ENCODE measurements at regions not wholly inside any gene's neighbourhood (a gene's known extent, or its start where the extent isn't known, plus 50 kb on each side); places are given as distances from the start of the nearest gene placed in this dataset.

DNA sequence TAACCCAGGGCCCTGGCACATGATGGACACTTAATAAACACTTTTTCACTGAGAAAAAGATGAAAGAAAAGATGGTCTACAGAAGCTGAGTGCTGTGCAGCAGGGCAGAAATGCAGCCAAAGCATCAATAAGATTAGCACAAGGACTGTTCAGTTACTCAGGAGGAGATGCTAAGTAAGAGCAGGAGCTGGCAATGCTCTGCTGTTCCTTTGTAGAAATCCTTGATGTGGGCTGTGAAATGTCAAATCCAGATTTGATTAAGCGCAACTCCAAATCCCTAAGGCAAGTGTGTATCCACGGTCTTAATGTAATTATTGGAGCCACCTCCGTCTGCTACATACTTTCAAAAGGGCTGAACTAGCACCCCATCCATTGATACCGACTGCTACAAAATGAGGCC lies 151.8 kb upstream of the BTG1 start:
- H3K9me3 ChIP-seq, result no peaks in the 10 kb centered on the region
- H3K36me3 ChIP-seq, result no peaks in the 10 kb centered on the region
- H3K27ac ChIP-seq, result no peak overlapping the region
- intact Hi-C loops (cut with DNase I; ENCODE audit: low total_unique reads), result no loop called here
- no peaks in the 10 kb centered on the region for H3K27me3 ChIP-seq
- no peak for DNase-seq
- TF ChIP-seq CTCF (IDR thresholded peaks at IDR 0.05), result no peak
- H3K4me3 ChIP-seq, result no peak overlapping the region
- no peaks in the 10 kb centered on the region for H3K4me1 ChIP-seq

DNA sequence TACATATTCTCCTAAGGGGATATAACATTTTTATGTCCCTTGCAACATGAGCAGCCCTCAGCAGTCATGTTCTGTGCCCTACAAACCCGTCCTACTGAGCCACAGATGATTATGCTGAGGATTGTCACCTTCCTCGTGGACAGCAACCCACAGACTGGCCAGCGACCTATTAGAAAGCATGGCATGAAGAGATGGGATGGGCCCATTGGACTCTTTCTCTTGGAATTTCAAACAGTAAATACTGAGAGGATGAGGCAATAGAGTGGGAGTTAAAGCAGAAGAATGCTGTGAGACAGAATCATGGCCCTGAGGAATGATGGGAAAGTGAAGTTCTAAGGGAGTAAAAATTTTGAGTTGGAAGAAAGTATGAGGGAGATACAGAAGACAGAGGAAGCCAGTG lies 149.9 kb upstream of the BTG1 start:
- H3K9me3 ChIP-seq, result no peaks in the 10 kb centered on the region
- H3K4me1 ChIP-seq, result no peaks in the 10 kb centered on the region
- no peak for DNase-seq
- TF ChIP-seq CTCF (IDR thresholded peaks at IDR 0.05), result no peak
- no peak overlapping the region for H3K27ac ChIP-seq
- H3K36me3 ChIP-seq, result no peaks in the 10 kb centered on the region
- no peak overlapping the region for H3K4me3 ChIP-seq
- H3K27me3 ChIP-seq, result no peaks in the 10 kb centered on the region
- intact Hi-C loops (cut with DNase I; ENCODE audit: low total_unique reads), result no loop called here

DNA sequence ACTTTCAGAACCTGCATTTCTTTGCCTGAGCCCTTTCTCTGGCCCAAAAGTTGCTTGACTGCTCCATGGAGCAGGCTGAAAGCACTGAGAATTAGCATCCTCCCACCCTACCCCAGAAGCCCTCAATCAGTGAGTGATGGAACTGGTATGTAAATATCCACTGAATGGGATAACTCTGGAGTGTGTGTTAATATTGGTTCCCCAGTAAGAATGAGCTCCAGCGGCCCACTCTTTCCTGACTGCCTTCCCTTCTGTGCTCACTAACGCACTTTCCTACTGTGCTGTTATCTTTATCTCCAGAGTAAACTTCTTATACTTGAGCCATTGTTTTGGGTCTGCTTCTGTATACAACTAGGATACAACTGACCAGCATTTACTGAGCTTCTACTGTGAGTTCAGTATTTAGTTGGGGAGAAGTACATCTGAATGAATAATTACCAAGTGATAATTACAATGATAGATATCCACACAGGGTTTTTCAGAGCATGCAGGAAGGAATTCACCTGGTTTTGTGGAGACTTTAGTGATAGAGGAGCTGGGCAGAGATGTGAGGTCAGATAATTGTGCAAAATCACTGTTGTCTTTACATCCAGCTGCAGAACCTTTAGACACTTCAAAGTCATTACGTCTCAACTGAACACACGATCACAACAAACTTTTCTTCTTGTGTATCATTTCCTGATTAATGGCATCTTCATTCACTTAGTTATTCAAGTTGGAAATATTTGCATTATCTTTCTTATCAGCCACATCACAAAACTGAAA lies 149.2 kb upstream of the BTG1 start:
- no peak overlapping the region for H3K27ac ChIP-seq
- H3K9me3 ChIP-seq, result no peaks in the 10 kb centered on the region
- no peaks in the 10 kb centered on the region for H3K36me3 ChIP-seq
- H3K4me1 ChIP-seq, result no peaks in the 10 kb centered on the region
- no peaks in the 10 kb centered on the region for H3K27me3 ChIP-seq
- intact Hi-C loops (cut with DNase I; ENCODE audit: low total_unique reads), result no loop called here
- no peak for TF ChIP-seq CTCF (IDR thresholded peaks at IDR 0.05)
- no peak for DNase-seq
- H3K4me3 ChIP-seq, result no peak overlapping the region

GRCh38 chr12:92292016-92292415 lies 146.4 kb upstream of the BTG1 start:
- intact Hi-C loops (cut with DNase I; ENCODE audit: low total_unique reads), result no loop called here
- H3K4me3 ChIP-seq, result no peak overlapping the region
- DNase-seq, result no peak
- no peak for TF ChIP-seq CTCF (IDR thresholded peaks at IDR 0.05)
- H3K27ac ChIP-seq, result no peak overlapping the region
- no peaks in the 10 kb centered on the region for H3K9me3 ChIP-seq
- H3K27me3 ChIP-seq, result no peaks in the 10 kb centered on the region
- peaks cover 0 to 4% (median 0%) of the 10 kb centered on the region in 4 donors for H3K4me1 ChIP-seq
- H3K36me3 ChIP-seq, result no peaks in the 10 kb centered on the region

DNA sequence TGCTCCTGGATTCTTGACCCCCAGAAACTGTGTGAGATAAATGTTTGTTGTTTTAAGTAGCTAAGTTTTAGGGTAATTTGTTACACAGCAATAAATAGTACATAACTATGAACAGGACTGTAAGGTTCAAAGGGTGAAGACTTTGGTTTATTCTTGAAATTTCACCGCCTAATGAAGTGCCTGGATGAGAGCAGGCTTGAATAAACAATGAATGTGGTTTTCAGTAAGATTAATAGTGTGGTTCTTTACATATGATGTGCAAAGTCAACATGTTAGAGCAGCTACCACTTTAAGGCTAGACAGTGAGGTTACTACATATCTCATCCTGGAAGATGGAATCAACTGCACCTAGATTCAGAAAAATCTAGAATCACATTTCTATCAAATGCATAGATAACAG lies 145.2 kb upstream of the BTG1 start:
- no peak overlapping the region for H3K27ac ChIP-seq
- intact Hi-C loops (cut with DNase I; ENCODE audit: low total_unique reads), result no loop called here
- no peak for DNase-seq
- H3K27me3 ChIP-seq, result no peaks in the 10 kb centered on the region
- no peaks in the 10 kb centered on the region for H3K36me3 ChIP-seq
- no peak overlapping the region for H3K4me3 ChIP-seq
- H3K9me3 ChIP-seq, result no peaks in the 10 kb centered on the region
- H3K4me1 ChIP-seq, result peaks cover 0 to 4% (median 0%) of the 10 kb centered on the region in 4 donors
- TF ChIP-seq CTCF (IDR thresholded peaks at IDR 0.05), result no peak

- H3K4me3 ChIP-seq, result no peak overlapping the region
- H3K36me3 ChIP-seq, result no peaks in the 10 kb centered on the region
- no peak for TF ChIP-seq CTCF (IDR thresholded peaks at IDR 0.05)
- no peaks in the 10 kb centered on the region for H3K27me3 ChIP-seq
- intact Hi-C loops (cut with DNase I; ENCODE audit: low total_unique reads), result no loop called here
- no peaks in the 10 kb centered on the region for H3K9me3 ChIP-seq
- no peak for DNase-seq
- H3K4me1 ChIP-seq, result peaks cover 0 to 4% (median 0%) of the 10 kb centered on the region in 4 donors
- no peak overlapping the region for H3K27ac ChIP-seq
These were observed 144.7 kb upstream of the BTG1 start for GRCh38 chr12:92290350-92290695.
